ENCODE measurements at regions not wholly inside any gene's neighbourhood (a gene's known extent, or its start where the extent isn't known, plus 50 kb on each side); places are given as distances from the start of the nearest gene placed in this dataset.

GRCh38 chr11:16572945-16573344 is 165.5 kb upstream of the C11orf58 start:
- TF ChIP-seq, protein P1, sequence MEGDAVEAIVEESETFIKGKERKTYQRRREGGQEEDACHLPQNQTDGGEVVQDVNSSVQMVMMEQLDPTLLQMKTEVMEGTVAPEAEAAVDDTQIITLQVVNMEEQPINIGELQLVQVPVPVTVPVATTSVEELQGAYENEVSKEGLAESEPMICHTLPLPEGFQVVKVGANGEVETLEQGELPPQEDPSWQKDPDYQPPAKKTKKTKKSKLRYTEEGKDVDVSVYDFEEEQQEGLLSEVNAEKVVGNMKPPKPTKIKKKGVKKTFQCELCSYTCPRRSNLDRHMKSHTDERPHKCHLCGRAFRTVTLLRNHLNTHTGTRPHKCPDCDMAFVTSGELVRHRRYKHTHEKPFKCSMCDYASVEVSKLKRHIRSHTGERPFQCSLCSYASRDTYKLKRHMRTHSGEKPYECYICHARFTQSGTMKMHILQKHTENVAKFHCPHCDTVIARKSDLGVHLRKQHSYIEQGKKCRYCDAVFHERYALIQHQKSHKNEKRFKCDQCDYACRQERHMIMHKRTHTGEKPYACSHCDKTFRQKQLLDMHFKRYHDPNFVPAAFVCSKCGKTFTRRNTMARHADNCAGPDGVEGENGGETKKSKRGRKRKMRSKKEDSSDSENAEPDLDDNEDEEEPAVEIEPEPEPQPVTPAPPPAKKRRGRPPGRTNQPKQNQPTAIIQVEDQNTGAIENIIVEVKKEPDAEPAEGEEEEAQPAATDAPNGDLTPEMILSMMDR (IDR thresholded peaks at IDR 0.05; ENCODE audit: insufficient read depth, low read length) = no peak
- no peak overlapping the region for H3K4me3 ChIP-seq (ENCODE audit: low read depth, low read length)
- DNase-seq (ENCODE audit: low read depth) = no peak

DNA sequence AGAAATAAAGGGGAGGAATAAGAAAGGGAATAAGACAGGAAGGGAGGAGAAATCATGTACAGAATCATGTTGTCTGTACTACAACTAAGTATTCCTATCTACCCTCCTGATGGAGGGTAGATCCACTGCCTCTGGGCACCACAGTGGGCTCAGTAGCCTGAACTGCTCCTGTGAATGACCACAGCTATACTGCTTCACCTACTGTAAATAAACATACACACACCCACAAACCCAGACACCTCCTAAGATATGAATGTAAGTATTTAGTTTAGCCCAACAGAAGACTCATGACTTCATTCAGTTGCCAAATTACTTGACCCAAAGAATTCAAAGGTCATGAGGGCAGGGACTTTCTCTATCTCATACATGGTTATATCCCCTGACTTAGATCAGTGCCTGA is 177.3 kb upstream of the C11orf58 start:
- TF ChIP-seq, protein P1 (IDR thresholded peaks at IDR 0.05; ENCODE audit: insufficient read depth, low read length) = no peak
- no peak for DNase-seq (ENCODE audit: low read depth)
- no peak overlapping the region for H3K4me3 ChIP-seq (ENCODE audit: low read depth, low read length)

- no peak overlapping the region for H3K4me3 ChIP-seq (ENCODE audit: low read depth, low read length)
- no peak for DNase-seq (ENCODE audit: low read depth)
- TF ChIP-seq, protein P1 (IDR thresholded peaks at IDR 0.05; ENCODE audit: insufficient read depth, low read length) = no peak
These were observed 180.0 kb upstream of the C11orf58 start for GRCh38 chr11:16558494-16558893.

DNA sequence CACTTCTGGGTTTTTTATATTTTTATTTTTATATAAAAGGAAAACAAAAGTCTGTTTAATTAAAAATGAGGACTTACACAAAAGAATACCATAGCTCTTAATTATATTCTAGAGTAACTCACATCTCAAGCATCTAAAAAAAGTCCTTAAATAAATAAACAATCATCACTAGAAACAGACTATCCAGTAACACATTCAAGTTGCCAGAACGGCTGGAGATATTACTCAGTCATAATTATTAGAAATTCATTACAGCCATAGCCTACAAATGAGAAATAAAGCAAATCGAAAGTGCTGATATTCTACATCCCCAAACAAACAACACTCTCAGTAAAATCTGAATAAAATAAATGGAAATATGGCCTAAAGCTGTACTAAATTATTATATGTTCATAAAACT is 182.5 kb upstream of the C11orf58 start:
- TF ChIP-seq, protein P1 (IDR thresholded peaks at IDR 0.05; ENCODE audit: insufficient read depth, low read length) = no peak
- no peak for DNase-seq (ENCODE audit: low read depth)
- no peak overlapping the region for H3K4me3 ChIP-seq (ENCODE audit: low read depth, low read length)

DNA sequence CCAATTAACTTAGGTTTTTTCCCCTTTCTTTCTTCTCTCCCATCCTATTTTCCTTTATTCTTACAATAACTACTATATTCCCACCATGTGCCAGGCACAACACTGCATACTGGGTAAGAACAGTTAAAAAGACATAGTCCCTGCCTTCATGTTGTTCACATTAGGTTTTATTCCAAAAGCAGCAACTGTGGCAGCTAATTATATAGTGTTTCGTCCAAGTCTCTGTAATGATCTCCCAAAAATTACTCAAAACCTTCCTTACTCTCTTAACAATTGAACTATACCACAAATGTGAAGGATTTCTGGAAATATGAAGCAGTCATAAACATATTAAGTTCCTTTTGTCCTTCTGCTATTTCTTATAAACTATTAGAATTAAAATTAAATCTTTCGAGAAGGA is 184.1 kb upstream of the C11orf58 start:
- TF ChIP-seq, protein P1 (IDR thresholded peaks at IDR 0.05; ENCODE audit: insufficient read depth, low read length) = no peak
- no peak for DNase-seq (ENCODE audit: low read depth)
- no peak overlapping the region for H3K4me3 ChIP-seq (ENCODE audit: low read depth, low read length)

DNA sequence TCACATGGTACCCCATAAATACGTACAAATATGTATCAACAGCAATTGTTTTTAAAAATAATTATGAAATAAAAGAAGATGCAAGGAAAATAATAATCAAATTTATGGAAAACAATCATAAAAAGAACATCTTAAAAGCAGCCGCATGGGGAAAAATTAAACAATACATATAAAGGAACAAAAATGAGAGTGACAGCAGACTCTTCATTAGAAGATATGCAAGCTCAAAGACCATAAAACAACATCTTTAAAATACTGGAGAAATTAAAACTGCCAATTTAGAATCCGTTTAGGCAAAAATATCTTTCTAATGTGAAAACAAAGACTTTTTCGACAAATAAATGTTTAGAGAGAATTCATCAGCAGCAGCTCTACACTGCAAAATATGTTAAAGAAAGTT is 190.6 kb upstream of the C11orf58 start:
- H3K4me3 ChIP-seq (ENCODE audit: low read depth, low read length) = no peak overlapping the region
- DNase-seq (ENCODE audit: low read depth) = no peak
- TF ChIP-seq, protein P1 (IDR thresholded peaks at IDR 0.05; ENCODE audit: insufficient read depth, low read length) = no peak

- H3K4me3 ChIP-seq (ENCODE audit: low read depth, low read length) = no peak overlapping the region
- DNase-seq (ENCODE audit: low read depth) = no peak
- TF ChIP-seq, protein P1 (IDR thresholded peaks at IDR 0.05; ENCODE audit: insufficient read depth, low read length) = no peak
These were observed 187.3 kb upstream of the SOX6 start for GRCh38 chr11:16543642-16544041.
